ENCODE measurements at regions not wholly inside any gene's neighbourhood (a gene's known extent, or its start where the extent isn't known, plus 50 kb on each side); places are given as distances from the start of the nearest gene placed in this dataset.
"Not testable (repeated sequence)": the region's sequence is repeated elsewhere in the genome, so short reads cannot be mapped to it uniquely, and the experiment has no call there.

DNA sequence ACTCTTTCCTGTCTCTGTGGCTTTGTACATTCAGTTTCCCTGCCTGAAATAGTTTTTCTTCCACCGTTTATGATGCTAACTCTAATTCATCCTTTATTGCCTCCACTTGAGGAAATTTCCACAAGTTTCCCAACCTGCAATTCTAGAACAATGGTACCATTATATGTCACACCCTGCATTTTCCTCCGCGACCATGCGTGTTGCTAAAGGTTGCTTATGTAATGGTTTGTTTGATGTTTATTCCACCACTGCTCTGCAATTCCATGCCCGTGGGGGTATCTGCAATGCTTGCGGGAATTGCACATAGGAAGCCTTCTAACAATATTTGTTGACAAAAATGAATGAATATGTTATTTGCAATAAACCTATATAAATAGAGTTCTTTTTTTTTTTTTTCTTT lies 69.5 kb upstream of the ST8SIA6 start:
- TF ChIP-seq, protein P1, sequence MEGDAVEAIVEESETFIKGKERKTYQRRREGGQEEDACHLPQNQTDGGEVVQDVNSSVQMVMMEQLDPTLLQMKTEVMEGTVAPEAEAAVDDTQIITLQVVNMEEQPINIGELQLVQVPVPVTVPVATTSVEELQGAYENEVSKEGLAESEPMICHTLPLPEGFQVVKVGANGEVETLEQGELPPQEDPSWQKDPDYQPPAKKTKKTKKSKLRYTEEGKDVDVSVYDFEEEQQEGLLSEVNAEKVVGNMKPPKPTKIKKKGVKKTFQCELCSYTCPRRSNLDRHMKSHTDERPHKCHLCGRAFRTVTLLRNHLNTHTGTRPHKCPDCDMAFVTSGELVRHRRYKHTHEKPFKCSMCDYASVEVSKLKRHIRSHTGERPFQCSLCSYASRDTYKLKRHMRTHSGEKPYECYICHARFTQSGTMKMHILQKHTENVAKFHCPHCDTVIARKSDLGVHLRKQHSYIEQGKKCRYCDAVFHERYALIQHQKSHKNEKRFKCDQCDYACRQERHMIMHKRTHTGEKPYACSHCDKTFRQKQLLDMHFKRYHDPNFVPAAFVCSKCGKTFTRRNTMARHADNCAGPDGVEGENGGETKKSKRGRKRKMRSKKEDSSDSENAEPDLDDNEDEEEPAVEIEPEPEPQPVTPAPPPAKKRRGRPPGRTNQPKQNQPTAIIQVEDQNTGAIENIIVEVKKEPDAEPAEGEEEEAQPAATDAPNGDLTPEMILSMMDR (IDR thresholded peaks at IDR 0.05; ENCODE audit: low read depth, low read length), result no peak
- H3K4me3 ChIP-seq (ENCODE audit: low read depth, low read length), result no peak overlapping the region
- in situ Hi-C loops (cut with HindIII; ENCODE audit: low sequenced_read_pairs), result no loop called here
- DNase-seq (ENCODE audit: low read depth, low spot score), result no peak

DNA sequence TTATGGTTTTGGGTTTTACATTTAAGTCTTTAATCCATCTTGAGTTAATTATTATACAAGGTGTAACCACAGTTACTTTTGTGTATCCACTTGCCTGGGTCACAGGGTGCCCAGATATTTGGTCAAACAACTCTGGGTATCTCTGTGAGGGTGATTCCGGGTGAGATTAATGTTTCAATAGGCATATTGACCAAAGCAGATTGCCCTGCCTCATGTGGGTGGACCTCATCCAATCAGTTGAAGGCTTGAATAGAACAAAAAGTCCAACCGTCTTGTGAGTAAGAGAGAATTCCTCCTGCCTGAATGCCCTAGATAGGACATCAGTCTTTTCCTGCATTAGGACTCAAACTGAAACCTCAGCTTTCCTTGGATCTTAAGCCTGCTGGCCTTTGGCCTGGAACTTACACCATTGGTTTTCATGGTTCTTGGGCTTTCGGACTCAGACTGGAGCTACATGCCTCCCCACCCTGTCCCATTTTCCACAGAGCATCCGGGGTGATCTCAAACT lies 68.9 kb upstream of the ST8SIA6 start:
- DNase-seq (ENCODE audit: low read depth, low spot score), result no peak
- no peak overlapping the region for H3K4me3 ChIP-seq (ENCODE audit: low read depth, low read length)
- in situ Hi-C loops (cut with HindIII; ENCODE audit: low sequenced_read_pairs), result no loop called here
- TF ChIP-seq, protein P1 (IDR thresholded peaks at IDR 0.05; ENCODE audit: low read depth, low read length), result no peak

DNA sequence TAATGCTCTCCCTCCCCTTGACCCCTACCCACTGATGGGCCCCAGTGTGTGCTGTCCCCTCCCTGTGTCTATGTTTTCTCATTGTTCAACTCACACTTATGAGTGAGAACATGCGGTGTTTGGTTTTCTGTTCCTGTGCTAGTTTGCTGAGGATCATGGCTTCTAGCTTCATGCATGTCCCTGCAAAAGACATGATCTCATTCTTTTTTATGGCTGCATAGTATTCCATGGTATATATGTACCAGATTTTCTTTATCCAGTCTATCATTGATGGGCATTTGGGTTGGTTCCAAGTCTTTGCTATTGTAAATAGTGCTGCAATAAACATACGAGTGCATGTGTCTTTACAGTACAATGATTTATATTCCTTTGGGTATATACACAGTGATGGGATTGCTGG lies 67.9 kb upstream of the ST8SIA6 start:
- in situ Hi-C loops (cut with HindIII; ENCODE audit: low sequenced_read_pairs); DNase-seq (ENCODE audit: low read depth, low spot score); H3K4me3 ChIP-seq (ENCODE audit: low read depth, low read length): not testable (repeated sequence)

DNA sequence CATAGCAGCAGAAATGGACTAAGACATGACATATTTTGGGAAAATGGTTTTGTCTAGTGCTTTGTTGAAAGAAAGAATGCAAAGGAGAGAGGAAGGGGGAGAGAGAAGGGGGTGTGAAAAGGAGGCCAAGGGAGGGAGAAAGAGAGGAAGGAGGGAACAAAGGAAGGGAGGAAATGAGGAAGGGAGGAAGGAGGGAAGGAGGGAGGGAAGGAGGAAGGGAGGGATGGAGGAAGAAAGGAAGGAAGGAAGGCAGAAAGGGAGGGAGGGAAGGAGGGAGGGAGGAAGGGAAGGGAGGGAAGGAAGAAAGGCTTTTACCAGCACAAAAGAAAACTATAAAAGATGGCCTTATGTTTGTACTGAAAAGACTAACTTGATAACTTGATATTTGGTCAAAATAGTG lies 65.1 kb upstream of the ST8SIA6 start:
- in situ Hi-C loops (cut with HindIII; ENCODE audit: low sequenced_read_pairs), result no loop called here
- TF ChIP-seq, protein P1 (IDR thresholded peaks at IDR 0.05; ENCODE audit: low read depth, low read length), result no peak
- no peak for DNase-seq (ENCODE audit: low read depth, low spot score)
- H3K4me3 ChIP-seq (ENCODE audit: low read depth, low read length), result no peak overlapping the region

DNA sequence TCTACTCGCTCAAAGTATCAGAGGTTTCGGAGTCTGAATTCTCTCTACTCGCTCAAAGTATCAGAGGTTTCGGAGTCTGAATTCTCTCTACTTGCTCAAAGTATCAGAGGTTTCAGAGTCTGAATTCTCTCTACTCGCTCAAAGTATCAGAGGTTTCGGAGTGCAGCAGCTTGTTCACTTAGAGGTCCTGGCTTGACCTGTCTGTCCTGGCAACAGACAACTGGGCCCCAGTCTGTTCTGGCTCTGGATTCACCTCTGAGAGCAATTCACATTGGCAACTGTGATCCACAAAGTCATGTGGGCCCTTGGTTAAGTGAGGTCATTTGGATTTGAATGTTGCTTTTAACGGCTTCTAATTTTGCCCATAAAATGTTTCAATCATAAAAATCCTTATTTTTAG lies 63.9 kb upstream of the ST8SIA6 start:
- in situ Hi-C loops (cut with HindIII; ENCODE audit: low sequenced_read_pairs), result no loop called here
- TF ChIP-seq, protein P1 (IDR thresholded peaks at IDR 0.05; ENCODE audit: low read depth, low read length), result no peak
- H3K4me3 ChIP-seq (ENCODE audit: low read depth, low read length), result no peak overlapping the region
- DNase-seq (ENCODE audit: low read depth, low spot score), result no peak

DNA sequence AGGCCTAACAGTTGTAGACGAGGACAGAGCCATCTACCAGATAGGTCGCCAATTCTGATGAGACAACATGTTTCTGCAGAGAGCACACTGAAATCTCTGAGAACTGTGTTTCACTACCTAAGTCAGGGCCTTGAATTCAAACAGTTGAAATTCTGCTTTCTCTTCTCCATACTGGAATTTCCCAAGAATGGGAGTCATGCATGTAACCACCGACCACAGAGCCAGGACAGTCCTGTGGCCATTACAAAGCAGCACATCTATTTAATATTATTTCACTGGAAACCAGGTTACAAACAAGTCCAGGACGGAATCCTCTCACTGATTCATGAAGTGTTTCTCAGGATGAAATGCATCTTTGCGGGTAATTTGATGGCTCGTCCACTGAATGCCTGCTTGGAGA lies 62.0 kb upstream of the ST8SIA6 start:
- TF ChIP-seq, protein P1 (IDR thresholded peaks at IDR 0.05; ENCODE audit: low read depth, low read length), result no peak
- peak; percentile 41 for DNase-seq (ENCODE audit: low read depth, low spot score)
- in situ Hi-C loops (cut with HindIII; ENCODE audit: low sequenced_read_pairs), result no loop called here
- no peak overlapping the region for H3K4me3 ChIP-seq (ENCODE audit: low read depth, low read length)

DNA sequence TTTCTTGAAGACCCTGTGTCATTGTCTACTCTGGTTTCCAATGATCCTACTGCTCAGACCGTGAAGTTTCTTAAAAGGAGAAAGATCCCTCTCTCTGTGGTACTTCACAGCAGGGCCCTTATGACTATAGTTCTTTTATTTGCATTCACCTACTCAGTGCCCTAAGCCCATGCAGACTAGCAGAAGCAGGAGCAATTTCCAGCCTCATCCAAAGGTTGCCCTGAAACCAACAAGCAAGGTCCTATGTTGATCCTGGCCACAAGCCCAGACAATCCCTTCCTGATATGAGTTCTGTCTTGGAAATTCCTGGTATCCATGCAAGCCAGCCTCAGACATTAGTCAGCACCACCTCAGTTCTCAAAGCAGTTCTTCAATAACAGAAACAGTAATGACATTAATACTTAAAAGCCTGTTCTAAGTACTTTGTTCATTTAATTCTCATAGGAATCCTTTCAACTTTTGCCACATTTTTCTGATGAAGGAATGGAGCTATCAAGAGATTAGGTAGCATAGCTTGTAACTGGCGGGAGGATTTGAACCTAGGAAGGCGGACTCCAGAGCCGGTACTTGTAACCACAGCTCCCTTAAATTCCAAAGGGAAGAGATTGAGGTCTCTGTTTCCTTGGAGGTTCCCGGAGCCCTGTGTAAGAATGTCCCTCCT lies 58.1 kb upstream of the ST8SIA6 start:
- H3K4me3 ChIP-seq (ENCODE audit: low read depth, low read length), result no peak overlapping the region
- peak; percentile 98 for DNase-seq (ENCODE audit: low read depth, low spot score)
- in situ Hi-C loops (cut with HindIII; ENCODE audit: low sequenced_read_pairs), result no loop called here
- TF ChIP-seq, protein P1 (IDR thresholded peaks at IDR 0.05; ENCODE audit: low read depth, low read length), result no peak
